ENCODE measurements at regions not wholly inside any gene's neighbourhood (a gene's known extent, or its start where the extent isn't known, plus 50 kb on each side); places are given as distances from the start of the nearest gene placed in this dataset.

DNA sequence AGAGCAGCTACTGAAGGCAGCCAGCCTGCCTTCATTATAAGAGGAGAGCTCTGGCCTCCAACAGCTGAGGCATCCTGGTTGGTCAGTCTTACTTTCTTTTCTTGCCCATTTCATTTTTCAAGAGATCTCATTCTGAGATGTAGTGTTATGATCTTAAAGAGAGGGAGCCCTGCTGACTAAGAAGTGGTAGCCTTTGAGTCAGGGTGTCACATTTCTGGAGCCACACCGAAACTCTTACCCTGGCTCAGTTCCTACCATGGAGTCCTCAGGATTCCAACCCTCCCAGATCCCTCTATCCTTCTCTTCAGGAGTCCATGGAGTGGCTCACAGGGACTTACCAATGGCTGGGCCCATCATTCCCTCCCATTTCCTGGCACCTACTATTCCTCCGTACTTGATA, 386.1 kb upstream of the LARGE1 start:
- TF ChIP-seq, protein P1, sequence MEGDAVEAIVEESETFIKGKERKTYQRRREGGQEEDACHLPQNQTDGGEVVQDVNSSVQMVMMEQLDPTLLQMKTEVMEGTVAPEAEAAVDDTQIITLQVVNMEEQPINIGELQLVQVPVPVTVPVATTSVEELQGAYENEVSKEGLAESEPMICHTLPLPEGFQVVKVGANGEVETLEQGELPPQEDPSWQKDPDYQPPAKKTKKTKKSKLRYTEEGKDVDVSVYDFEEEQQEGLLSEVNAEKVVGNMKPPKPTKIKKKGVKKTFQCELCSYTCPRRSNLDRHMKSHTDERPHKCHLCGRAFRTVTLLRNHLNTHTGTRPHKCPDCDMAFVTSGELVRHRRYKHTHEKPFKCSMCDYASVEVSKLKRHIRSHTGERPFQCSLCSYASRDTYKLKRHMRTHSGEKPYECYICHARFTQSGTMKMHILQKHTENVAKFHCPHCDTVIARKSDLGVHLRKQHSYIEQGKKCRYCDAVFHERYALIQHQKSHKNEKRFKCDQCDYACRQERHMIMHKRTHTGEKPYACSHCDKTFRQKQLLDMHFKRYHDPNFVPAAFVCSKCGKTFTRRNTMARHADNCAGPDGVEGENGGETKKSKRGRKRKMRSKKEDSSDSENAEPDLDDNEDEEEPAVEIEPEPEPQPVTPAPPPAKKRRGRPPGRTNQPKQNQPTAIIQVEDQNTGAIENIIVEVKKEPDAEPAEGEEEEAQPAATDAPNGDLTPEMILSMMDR (IDR thresholded peaks at IDR 0.05): no peak
- no peak for TF ChIP-seq EZH2phosphoT487 (IDR thresholded peaks at IDR 0.05)
- no peak for TF ChIP-seq EZH2 (IDR thresholded peaks at IDR 0.05)
